ENCODE measurements at regions not wholly inside any gene's neighbourhood (a gene's known extent, or its start where the extent isn't known, plus 50 kb on each side); places are given as distances from the start of the nearest gene placed in this dataset.

DNA sequence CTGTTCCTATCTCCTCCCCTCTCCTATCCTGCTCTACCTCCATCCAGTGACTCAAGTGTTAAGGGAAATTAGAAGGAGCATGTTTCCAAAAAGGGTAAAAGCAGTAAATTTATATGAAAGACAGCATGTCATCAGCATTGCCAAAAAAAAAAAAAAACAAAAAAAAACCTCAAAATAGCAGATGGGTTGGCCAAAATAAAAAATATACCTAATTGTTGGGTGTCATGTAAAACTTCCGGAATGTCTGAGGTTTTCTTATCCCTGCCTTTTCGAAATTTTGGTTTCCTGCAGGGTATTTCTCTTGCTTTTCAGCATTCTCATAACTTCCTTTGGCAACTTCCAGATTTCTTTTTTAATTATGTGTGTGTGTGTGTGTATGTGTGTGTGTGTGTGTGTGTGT, 241.6 kb upstream of the FN1 start:
- Histone ChIP-seq H3K9me3 (no peaks in the 10 kb centered on the region), H3K27me3 (peaks cover 79% of the 10 kb centered on the region), H3K4me1 (ENCODE audit: control insufficient read depth in 1 of 2, insufficient read depth in 1 of 2, low read depth in 1 of 2, low read length in 1 of 2) (peaks cover 25 to 30% of the 10 kb centered on the region in 2 experiments), H3K4me3 (ENCODE audit: low read depth in 1 of 2, low read length in 1 of 2) (no peak overlapping the region), H3K36me3 (no peaks in the 10 kb centered on the region), H3K27ac (no peak overlapping the region)
- TF ChIP-seq, protein P1, sequence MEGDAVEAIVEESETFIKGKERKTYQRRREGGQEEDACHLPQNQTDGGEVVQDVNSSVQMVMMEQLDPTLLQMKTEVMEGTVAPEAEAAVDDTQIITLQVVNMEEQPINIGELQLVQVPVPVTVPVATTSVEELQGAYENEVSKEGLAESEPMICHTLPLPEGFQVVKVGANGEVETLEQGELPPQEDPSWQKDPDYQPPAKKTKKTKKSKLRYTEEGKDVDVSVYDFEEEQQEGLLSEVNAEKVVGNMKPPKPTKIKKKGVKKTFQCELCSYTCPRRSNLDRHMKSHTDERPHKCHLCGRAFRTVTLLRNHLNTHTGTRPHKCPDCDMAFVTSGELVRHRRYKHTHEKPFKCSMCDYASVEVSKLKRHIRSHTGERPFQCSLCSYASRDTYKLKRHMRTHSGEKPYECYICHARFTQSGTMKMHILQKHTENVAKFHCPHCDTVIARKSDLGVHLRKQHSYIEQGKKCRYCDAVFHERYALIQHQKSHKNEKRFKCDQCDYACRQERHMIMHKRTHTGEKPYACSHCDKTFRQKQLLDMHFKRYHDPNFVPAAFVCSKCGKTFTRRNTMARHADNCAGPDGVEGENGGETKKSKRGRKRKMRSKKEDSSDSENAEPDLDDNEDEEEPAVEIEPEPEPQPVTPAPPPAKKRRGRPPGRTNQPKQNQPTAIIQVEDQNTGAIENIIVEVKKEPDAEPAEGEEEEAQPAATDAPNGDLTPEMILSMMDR (IDR thresholded peaks at IDR 0.05), result no peak

DNA sequence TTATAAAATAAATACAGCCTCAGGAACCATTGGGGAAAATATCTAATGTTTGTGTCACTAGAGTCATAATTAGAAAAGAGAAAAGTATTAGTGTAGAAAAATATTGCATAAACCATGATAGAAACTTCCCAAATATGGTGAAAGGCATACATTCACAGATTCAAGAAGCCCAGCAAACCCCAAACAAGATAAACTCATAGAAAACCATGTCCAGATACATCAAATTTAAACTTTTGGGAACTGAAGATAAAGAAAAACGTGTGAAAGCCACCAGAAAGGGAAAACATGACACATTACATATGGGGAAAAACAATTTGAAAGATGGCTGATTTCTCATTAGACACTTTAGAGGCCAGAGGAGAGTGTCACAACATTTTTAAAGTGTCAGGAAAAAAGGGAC, 236.5 kb upstream of the FN1 start:
- no peaks in the 10 kb centered on the region for H3K36me3 ChIP-seq
- H3K27ac ChIP-seq, result no peak overlapping the region
- H3K4me1 ChIP-seq (ENCODE audit: control insufficient read depth in 1 of 2, insufficient read depth in 1 of 2, low read depth in 1 of 2, low read length in 1 of 2), result peaks cover 4% of the 10 kb centered on the region in 2 experiments
- H3K9me3 ChIP-seq, result no peaks in the 10 kb centered on the region
- no peak overlapping the region for H3K4me3 ChIP-seq (ENCODE audit: low read depth in 1 of 2, low read length in 1 of 2)
- TF ChIP-seq, protein P1 (IDR thresholded peaks at IDR 0.05), result no peak
- H3K27me3 ChIP-seq, result peaks cover 100% of the 10 kb centered on the region

DNA sequence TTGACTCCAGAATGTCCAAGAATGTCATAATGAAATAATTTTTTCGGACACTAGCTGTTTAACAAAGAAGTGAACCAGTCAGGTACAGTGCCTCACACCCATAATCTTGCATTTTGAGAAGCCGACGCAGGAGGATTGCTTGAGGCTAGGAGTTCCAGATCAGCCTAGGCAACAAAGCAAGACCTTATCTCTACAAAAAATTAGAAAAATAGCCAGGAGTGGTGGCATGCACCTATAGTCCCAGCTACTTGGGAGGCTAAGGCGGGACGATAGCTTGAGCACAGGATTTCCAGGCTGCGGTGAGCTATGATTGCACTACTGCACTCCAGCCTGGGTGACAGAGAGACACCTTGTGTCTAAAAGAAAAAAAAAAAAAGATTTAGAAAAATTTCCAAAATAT, 235.8 kb upstream of the FN1 start:
- peaks cover 100% of the 10 kb centered on the region for H3K27me3 ChIP-seq
- H3K27ac ChIP-seq, result no peak overlapping the region
- H3K9me3 ChIP-seq, result no peaks in the 10 kb centered on the region
- H3K4me1 ChIP-seq (ENCODE audit: control insufficient read depth in 1 of 2, insufficient read depth in 1 of 2, low read depth in 1 of 2, low read length in 1 of 2), result no peaks in the 10 kb centered on the region
- H3K36me3 ChIP-seq, result no peaks in the 10 kb centered on the region
- H3K4me3 ChIP-seq (ENCODE audit: low read depth in 1 of 2, low read length in 1 of 2), result no peak overlapping the region
- TF ChIP-seq, protein P1 (IDR thresholded peaks at IDR 0.05), result no peak

DNA sequence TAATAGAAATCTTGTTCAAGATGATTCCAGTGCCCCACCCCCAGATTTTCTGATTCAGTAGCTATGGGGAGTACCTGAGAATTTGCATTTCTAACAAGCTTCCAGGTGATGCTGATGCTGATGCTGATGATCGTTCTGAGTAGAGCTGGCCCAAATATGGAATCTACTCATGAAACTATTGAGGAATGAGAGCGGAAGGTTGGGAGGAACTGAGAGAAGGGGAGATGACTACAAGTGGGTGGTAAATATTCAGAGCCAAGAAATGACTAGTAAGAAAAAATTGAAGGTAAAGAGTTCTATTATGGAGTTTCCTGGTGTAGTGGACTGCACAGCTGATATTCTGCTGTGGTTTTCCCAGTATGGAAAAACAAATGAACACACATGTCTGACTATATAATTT, 235.4 kb upstream of the FN1 start:
- H3K27me3 ChIP-seq, result peaks cover 100% of the 10 kb centered on the region
- no peaks in the 10 kb centered on the region for H3K4me1 ChIP-seq (ENCODE audit: control insufficient read depth in 1 of 2, insufficient read depth in 1 of 2, low read depth in 1 of 2, low read length in 1 of 2)
- TF ChIP-seq, protein P1 (IDR thresholded peaks at IDR 0.05), result no peak
- H3K9me3 ChIP-seq, result no peaks in the 10 kb centered on the region
- H3K27ac ChIP-seq, result no peak overlapping the region
- no peaks in the 10 kb centered on the region for H3K36me3 ChIP-seq
- no peak overlapping the region for H3K4me3 ChIP-seq (ENCODE audit: low read depth in 1 of 2, low read length in 1 of 2)

DNA sequence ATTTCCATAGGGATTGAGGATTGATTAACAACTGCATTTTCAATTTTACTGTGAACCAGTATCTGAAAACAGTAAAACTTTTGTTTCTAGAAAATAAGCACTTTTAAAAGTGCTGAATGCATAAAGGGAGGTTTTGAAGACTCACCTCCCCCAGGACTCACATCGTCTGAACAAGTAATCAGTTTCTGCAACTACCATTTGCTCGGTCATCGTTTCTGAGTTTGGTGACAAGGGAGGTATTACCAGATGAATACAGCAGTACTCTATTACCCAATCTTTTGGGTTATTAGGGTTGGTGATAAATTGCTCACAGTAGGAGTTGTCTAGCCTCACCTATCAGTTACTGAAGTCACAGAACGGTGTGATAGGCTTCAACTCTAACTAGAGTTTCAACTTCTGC, 234.5 kb upstream of the FN1 start:
- Histone ChIP-seq H3K27me3 (peaks cover 100% of the 10 kb centered on the region), H3K36me3 (no peaks in the 10 kb centered on the region), H3K9me3 (no peaks in the 10 kb centered on the region), H3K27ac (no peak overlapping the region), H3K4me3 (ENCODE audit: low read depth in 1 of 2, low read length in 1 of 2) (no peak overlapping the region), H3K4me1 (ENCODE audit: control insufficient read depth in 1 of 2, insufficient read depth in 1 of 2, low read depth in 1 of 2, low read length in 1 of 2) (no peaks in the 10 kb centered on the region)
- TF ChIP-seq, protein P1 (IDR thresholded peaks at IDR 0.05), result no peak

DNA sequence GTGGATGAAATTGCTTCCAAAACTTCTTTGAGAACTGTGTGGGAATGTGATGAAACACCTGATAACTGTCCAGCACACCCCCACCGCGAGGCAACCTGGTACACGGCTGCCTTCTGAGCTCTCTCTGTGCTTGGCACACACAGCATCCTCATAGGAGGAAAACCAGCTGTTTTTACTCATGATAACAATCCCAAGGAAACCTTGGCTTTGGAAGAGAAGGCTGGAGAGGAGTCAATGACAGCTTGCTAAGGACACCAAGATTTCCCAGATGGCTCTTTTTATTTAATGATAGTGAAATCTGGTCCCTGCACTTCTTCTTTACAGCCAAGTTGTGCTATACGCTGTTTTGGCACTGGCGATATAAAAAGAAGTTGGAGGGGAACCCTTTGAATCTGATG, 232.5 kb upstream of the FN1 start:
- H3K27ac ChIP-seq, result no peak overlapping the region
- H3K4me1 ChIP-seq (ENCODE audit: control insufficient read depth in 1 of 2, insufficient read depth in 1 of 2, low read depth in 1 of 2, low read length in 1 of 2), result no peaks in the 10 kb centered on the region
- H3K4me3 ChIP-seq (ENCODE audit: low read depth in 1 of 2, low read length in 1 of 2), result no peak overlapping the region
- TF ChIP-seq, protein P1 (IDR thresholded peaks at IDR 0.05), result no peak
- no peaks in the 10 kb centered on the region for H3K9me3 ChIP-seq
- H3K27me3 ChIP-seq, result peaks cover 99% of the 10 kb centered on the region
- H3K36me3 ChIP-seq, result no peaks in the 10 kb centered on the region
